OCI-LY1 (cell line): ENCODE measurements at regions not wholly inside any gene's neighbourhood (a gene's known extent, or its start where the extent isn't known, plus 50 kb on each side); places are given as distances from the start of the nearest gene placed in this dataset.

Experiments used
- CTCF ChIP-seq: fragments of 200-600 bp; sonication (generic), shearing (Covaris generic); IDR thresholded peaks from 2 replicates; pipeline ENCODE4 v1.5.1; 2017; ENCODE audit warnings: mild to moderate bottlenecking, antibody characterized with exemption, low read length, moderate library complexity, mixed read lengths
- EZH2 ChIP-seq: fragments of 200-600 bp; sonication (generic), shearing (Covaris generic); IDR thresholded peaks from 2 replicates; pipeline ENCODE4 v1.8.0; 2017; ENCODE audit warnings: borderline replicate concordance, mixed run types, mild to moderate bottlenecking, antibody characterized with exemption, low read length, moderate library complexity, mixed read lengths

DNA sequence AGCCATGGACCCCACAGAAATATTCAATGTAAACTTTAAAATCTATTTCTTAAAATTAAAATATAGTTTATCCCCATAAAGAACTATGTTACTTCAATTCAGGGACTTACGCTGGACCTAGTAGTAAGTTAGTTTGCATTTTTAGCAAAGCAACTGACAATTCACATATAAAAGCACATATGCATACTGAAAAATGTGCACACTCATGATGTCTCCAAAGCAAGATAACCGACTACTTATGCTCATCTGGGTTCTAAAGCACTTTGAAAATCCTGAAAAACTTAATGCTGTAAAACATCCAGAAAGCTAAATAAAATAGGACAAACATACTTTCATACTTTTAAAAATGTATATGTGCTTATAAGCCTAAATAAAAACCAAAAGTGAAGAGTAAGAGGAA is 264.4 kb upstream of the GAS1 start:
- TF ChIP-seq CTCF, result no peak
- TF ChIP-seq EZH2, result no peak
